K562 (cell line): ENCODE measurements at regions not wholly inside any gene's neighbourhood (a gene's known extent, or its start where the extent isn't known, plus 50 kb on each side); places are given as distances from the start of the nearest gene placed in this dataset.

Experiments used
- ARNT ChIP-seq, 2 experiments: fragments of 450-650 bp; IDR thresholded peaks; 2 replicates each; pipeline ENCODE4 v1.6.1; 2016; ENCODE audit warnings: mild to moderate bottlenecking in 1 of 2
- DNMT1 ChIP-seq: fragments of 450-650 bp; IDR thresholded peaks from 2 replicates; pipeline ENCODE4 v1.6.1; 2016; ENCODE audit warnings: antibody characterized with exemption, mild to moderate bottlenecking
- ELF4 ChIP-seq: fragments of 450-650 bp; formaldehyde crosslinking; IDR thresholded peaks from 2 replicates; pipeline ENCODE4 v1.4.0; 2022; ENCODE audit warnings: missing genetic modification characterization
- ERF ChIP-seq: fragments of 450-650 bp; formaldehyde crosslinking; IDR thresholded peaks from 2 replicates; pipeline ENCODE4 v1.4.0; 2020; ENCODE audit warnings: mild to moderate bottlenecking, mixed read lengths
- LEF1 ChIP-seq: fragments of 450-650 bp; IDR thresholded peaks from 2 replicates; pipeline ENCODE4 v1.6.1; 2016; ENCODE audit warnings: mild to moderate bottlenecking
- MECOM ChIP-seq: fragments of 250-450 bp; sonication (Bioruptor Pico); IDR thresholded peaks from 2 replicates; pipeline ENCODE4 v1.8.0; 2022; ENCODE audit warnings: inconsistent platforms
- RFX1 ChIP-seq: fragments of 450-650 bp; IDR thresholded peaks from 2 replicates; pipeline ENCODE4 v1.6.1; 2016; ENCODE audit warnings: mild to moderate bottlenecking, moderate library complexity
- TF ChIP-seq, protein P1 (sequence below): fragments of 450-650 bp; IDR thresholded peaks from 2 replicates; pipeline ENCODE4 v1.6.1; 2018; ENCODE audit not compliant: partially characterized antibody
- TF ChIP-seq, protein P2 (sequence below): fragments of 450-650 bp; IDR thresholded peaks from 2 replicates; pipeline ENCODE4 v1.6.1; 2016; ENCODE audit warnings: antibody characterized with exemption
- TF ChIP-seq, protein P3 (sequence below), 2 experiments: fragments of 450-650 bp; IDR thresholded peaks; 2 replicates each; pipeline ENCODE4 v1.6.1; 2018; ENCODE audit warnings: mild to moderate bottlenecking in 2 of 2, low read depth in 1 of 2; ENCODE audit not compliant: partially characterized antibody in 2 of 2
- TF ChIP-seq, protein P4 (sequence below), 2 experiments: fragments of 250-450 bp in 1 of 2; fragments of 450-650 bp in 1 of 2; sonication (Bioruptor Pico) in 1 of 2; IDR thresholded peaks; 2 replicates each; pipeline versions ENCODE4 v1.6.1 to v1.8.0; 2016 to 2021; ENCODE audit warnings: mild to moderate bottlenecking in 2 of 2, moderate library complexity in 2 of 2, missing compliant biosample characterization in 1 of 2, missing genetic modification characterization in 1 of 2
- TF ChIP-seq, protein P5 (sequence below), 2 experiments: fragments of 200-800 bp in 1 of 2; sonication (Bioruptor generic) in 1 of 2; sonication (generic) in 1 of 2; formaldehyde crosslinking in 1 of 2; IDR thresholded peaks in 1 of 2; conservative IDR thresholded peaks in 1 of 2; 2 replicates each; pipeline versions ENCODE4 v1.5.0 to v1.6.1; 2016 to 2020; ENCODE audit warnings: missing compliant biosample characterization in 1 of 2, missing genetic modification characterization in 1 of 2, missing genetic modification reagents in 1 of 2

DNA sequence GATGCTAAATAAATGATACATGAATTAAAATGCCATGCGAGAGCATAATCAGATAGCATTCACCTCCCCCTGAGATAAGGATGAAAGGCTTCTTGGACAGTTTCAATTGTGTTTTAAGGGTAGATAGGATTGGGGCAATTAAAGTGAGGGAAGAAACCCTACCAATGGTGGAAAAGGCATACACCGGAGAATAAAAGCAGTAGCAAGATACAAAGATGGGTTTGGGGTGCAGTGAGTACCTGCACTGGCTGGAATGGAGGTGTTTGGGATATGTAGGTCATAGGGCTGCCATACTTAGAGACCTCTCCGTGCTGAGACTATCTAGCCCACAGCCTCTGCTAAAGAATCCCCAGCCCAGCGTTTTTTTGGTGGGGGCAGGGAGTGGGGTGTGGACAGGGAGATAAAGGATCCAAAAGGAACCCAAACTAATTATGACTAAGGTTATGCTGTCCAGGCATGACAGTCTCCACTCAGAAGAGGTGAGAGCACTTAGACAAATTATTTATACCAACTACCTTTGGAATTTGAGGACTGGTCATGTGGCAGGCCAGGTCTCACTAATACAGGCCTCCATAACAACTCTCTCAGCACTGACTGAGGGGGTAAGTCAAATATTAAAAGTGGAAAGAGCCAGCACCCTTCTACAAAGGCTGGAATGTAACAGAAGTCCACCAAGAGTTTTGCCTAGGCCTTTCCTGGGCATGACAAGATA, 280.8 kb downstream of the ADGB start (continued):
- TF ChIP-seq, protein P1, sequence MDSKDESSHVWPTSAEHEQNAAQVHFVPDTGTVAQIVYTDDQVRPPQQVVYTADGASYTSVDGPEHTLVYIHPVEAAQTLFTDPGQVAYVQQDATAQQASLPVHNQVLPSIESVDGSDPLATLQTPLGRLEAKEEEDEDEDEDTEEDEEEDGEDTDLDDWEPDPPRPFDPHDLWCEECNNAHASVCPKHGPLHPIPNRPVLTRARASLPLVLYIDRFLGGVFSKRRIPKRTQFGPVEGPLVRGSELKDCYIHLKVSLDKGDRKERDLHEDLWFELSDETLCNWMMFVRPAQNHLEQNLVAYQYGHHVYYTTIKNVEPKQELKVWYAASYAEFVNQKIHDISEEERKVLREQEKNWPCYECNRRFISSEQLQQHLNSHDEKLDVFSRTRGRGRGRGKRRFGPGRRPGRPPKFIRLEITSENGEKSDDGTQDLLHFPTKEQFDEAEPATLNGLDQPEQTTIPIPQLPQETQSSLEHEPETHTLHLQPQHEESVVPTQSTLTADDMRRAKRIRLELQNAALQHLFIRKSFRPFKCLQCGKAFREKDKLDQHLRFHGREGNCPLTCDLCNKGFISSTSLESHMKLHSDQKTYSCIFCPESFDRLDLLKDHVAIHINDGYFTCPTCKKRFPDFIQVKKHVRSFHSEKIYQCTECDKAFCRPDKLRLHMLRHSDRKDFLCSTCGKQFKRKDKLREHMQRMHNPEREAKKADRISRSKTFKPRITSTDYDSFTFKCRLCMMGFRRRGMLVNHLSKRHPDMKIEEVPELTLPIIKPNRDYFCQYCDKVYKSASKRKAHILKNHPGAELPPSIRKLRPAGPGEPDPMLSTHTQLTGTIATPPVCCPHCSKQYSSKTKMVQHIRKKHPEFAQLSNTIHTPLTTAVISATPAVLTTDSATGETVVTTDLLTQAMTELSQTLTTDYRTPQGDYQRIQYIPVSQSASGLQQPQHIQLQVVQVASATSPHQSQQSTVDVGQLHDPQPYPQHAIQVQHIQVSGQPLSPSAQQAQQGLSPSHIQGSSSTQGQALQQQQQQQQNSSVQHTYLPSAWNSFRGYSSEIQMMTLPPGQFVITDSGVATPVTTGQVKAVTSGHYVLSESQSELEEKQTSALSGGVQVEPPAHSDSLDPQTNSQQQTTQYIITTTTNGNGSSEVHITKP: peak; percentile 21
- TF ChIP-seq, protein P2, sequence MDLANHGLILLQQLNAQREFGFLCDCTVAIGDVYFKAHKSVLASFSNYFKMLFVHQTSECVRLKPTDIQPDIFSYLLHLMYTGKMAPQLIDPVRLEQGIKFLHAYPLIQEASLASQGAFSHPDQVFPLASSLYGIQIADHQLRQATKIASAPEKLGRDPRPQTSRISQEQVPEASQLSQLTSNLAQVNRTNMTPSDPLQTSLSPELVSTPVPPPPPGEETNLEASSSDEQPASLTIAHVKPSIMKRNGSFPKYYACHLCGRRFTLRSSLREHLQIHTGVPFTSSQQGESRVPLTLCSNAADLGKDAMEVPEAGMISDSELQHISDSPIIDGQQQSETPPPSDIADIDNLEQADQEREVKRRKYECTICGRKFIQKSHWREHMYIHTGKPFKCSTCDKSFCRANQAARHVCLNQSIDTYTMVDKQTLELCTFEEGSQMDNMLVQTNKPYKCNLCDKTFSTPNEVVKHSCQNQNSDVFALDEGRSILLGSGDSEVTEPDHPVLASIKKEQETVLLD: peak; percentile 77; the same call in 1 of the 2 replicates
- TF ChIP-seq MECOM (CRISPR knock-in tag) (0 out of 2 replicates have a peak, but pooled peaks have one; percentile 62), RFX1 (no peak), ELF4 (CRISPR knock-in tag) (0 out of 2 replicates have a peak, but pooled peaks have one; percentile 30), ERF (CRISPR knock-in tag) (0 out of 2 replicates have a peak, but pooled peaks have one; percentile 34), ARNT (IDR thresholded peaks at IDR 0.05) (peak in 1 of 2 experiments; percentile 66; a peak in 1 of 4 replicates), LEF1 (peak; percentile 70; the same call in 1 of the 2 replicates), DNMT1 (peak; percentile 86; the same call in 1 of the 2 replicates)
- TF ChIP-seq, protein P3, sequence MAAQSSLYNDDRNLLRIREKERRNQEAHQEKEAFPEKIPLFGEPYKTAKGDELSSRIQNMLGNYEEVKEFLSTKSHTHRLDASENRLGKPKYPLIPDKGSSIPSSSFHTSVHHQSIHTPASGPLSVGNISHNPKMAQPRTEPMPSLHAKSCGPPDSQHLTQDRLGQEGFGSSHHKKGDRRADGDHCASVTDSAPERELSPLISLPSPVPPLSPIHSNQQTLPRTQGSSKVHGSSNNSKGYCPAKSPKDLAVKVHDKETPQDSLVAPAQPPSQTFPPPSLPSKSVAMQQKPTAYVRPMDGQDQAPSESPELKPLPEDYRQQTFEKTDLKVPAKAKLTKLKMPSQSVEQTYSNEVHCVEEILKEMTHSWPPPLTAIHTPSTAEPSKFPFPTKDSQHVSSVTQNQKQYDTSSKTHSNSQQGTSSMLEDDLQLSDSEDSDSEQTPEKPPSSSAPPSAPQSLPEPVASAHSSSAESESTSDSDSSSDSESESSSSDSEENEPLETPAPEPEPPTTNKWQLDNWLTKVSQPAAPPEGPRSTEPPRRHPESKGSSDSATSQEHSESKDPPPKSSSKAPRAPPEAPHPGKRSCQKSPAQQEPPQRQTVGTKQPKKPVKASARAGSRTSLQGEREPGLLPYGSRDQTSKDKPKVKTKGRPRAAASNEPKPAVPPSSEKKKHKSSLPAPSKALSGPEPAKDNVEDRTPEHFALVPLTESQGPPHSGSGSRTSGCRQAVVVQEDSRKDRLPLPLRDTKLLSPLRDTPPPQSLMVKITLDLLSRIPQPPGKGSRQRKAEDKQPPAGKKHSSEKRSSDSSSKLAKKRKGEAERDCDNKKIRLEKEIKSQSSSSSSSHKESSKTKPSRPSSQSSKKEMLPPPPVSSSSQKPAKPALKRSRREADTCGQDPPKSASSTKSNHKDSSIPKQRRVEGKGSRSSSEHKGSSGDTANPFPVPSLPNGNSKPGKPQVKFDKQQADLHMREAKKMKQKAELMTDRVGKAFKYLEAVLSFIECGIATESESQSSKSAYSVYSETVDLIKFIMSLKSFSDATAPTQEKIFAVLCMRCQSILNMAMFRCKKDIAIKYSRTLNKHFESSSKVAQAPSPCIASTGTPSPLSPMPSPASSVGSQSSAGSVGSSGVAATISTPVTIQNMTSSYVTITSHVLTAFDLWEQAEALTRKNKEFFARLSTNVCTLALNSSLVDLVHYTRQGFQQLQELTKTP (IDR thresholded peaks at IDR 0.05; ENCODE audit: low read depth in 1 of 2, partially characterized antibody in 2 of 2): peak; percentile 75 to 78
- TF ChIP-seq, protein P4, sequence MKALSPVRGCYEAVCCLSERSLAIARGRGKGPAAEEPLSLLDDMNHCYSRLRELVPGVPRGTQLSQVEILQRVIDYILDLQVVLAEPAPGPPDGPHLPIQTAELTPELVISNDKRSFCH (CRISPR knock-in tag; IDR thresholded peaks at IDR 0.05): no peak
- TF ChIP-seq, protein P4 (tag; IDR thresholded peaks at IDR 0.05): peak; percentile 26; the same call in 1 of the 2 replicates
- TF ChIP-seq, protein P5, sequence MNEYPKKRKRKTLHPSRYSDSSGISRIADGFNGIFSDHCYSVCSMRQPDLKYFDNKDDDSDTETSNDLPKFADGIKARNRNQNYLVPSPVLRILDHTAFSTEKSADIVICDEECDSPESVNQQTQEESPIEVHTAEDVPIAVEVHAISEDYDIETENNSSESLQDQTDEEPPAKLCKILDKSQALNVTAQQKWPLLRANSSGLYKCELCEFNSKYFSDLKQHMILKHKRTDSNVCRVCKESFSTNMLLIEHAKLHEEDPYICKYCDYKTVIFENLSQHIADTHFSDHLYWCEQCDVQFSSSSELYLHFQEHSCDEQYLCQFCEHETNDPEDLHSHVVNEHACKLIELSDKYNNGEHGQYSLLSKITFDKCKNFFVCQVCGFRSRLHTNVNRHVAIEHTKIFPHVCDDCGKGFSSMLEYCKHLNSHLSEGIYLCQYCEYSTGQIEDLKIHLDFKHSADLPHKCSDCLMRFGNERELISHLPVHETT (CRISPR knock-in tag; conservative IDR thresholded peaks at IDR 0.05 in 1 of 2, IDR thresholded peaks at IDR 0.05 in 1 of 2): peak in 1 of 2 experiments; percentile 61; a peak in 1 of 4 replicates
